ENCODE measurements at regions not wholly inside any gene's neighbourhood (a gene's known extent, or its start where the extent isn't known, plus 50 kb on each side); places are given as distances from the start of the nearest gene placed in this dataset.

DNA sequence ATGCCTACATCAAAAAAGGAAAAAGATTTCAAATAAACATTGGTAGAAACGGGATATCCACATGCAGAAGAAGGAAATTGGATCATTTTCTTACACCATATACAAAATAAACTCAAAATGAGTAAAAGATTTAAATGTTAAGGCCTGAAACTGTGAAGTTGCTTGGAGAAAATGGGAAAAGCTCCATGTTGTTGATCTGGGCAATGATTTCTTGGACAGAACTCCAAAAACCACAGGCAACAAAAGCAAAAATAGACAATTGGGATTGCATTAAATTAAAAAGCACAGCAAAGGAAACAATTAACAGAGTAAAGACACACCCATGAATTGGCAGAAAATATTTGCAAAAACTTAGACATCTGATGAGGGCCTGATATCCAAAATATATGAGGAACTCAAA, 105.2 kb upstream of the APP start:
- Histone ChIP-seq H3K27ac (ENCODE audit: low read length) (no peak overlapping the region), H3K9me3 (ENCODE audit: insufficient read depth, low read length) (peaks cover 6% of the 10 kb centered on the region; the same call in 1 of the 2 replicates)

DNA sequence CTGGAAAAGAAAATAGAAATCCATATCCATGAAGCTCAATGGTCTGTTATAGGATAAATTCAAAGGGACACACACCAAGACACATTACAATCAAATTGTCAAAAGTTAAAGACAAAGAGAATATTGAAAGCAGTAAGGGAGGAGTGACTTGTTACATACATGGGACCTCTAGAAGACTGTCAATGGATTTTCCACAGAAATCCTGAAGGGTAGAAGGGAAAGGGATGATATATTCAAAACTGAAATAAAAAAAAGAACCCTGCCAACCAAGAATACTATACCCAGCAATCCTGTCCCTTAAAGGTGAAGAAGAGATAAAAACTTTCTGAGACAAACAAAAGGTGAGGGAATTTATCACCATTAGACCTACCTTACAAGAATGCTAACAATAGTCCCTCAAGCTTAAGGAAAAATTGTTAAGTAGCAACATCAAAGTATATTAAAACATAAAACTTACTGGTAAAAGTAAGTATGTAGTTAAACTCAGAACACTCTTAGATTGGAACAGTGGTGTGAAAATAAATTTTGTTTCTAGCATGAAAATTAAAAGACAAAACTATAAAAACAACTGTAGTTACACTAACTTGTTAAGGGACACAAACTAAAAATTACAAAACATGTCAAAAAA, 103.2 kb upstream of the APP start:
- Histone ChIP-seq H3K9ac (ENCODE audit: low read length) (no peak overlapping the region), H4K20me1 (ENCODE audit: insufficient read depth, low read length) (no peaks in the 10 kb centered on the region), H3K4me3 (ENCODE audit: low read length) (no peak overlapping the region), H3K27me3 (ENCODE audit: low read depth, low read length) (no peaks in the 10 kb centered on the region), H3K36me3 (replicated peaks; ENCODE audit: low read depth, low read length) (no peaks in the 10 kb centered on the region), H3K79me2 (ENCODE audit: low read length) (no peaks in the 10 kb centered on the region), H2AFZ (ENCODE audit: low read depth, low read length) (no peak overlapping the region), H3K9me3 (ENCODE audit: insufficient read depth, low read length) (peaks cover 6% of the 10 kb centered on the region; the same call in 1 of the 2 replicates), H3K27ac (ENCODE audit: low read length) (no peak overlapping the region), H3K4me1 (ENCODE audit: low read length) (no peaks in the 10 kb centered on the region), H3K4me2 (ENCODE audit: low read length) (no peak overlapping the region)
- TF ChIP-seq, protein P1, sequence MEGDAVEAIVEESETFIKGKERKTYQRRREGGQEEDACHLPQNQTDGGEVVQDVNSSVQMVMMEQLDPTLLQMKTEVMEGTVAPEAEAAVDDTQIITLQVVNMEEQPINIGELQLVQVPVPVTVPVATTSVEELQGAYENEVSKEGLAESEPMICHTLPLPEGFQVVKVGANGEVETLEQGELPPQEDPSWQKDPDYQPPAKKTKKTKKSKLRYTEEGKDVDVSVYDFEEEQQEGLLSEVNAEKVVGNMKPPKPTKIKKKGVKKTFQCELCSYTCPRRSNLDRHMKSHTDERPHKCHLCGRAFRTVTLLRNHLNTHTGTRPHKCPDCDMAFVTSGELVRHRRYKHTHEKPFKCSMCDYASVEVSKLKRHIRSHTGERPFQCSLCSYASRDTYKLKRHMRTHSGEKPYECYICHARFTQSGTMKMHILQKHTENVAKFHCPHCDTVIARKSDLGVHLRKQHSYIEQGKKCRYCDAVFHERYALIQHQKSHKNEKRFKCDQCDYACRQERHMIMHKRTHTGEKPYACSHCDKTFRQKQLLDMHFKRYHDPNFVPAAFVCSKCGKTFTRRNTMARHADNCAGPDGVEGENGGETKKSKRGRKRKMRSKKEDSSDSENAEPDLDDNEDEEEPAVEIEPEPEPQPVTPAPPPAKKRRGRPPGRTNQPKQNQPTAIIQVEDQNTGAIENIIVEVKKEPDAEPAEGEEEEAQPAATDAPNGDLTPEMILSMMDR (IDR thresholded peaks at IDR 0.05; ENCODE audit: low read depth, low read length), result no peak

More for the DNA sequence above, 105.2 kb upstream of the APP start:
- Histone ChIP-seq H3K4me3 (ENCODE audit: low read length) (no peak overlapping the region), H3K79me2 (ENCODE audit: low read length) (no peaks in the 10 kb centered on the region), H3K27me3 (ENCODE audit: low read depth, low read length) (no peaks in the 10 kb centered on the region), H2AFZ (ENCODE audit: low read depth, low read length) (no peak overlapping the region), H3K9ac (ENCODE audit: low read length) (no peak overlapping the region), H4K20me1 (ENCODE audit: insufficient read depth, low read length) (no peaks in the 10 kb centered on the region), H3K36me3 (replicated peaks; ENCODE audit: low read depth, low read length) (no peaks in the 10 kb centered on the region), H3K4me1 (ENCODE audit: low read length) (no peaks in the 10 kb centered on the region), H3K4me2 (ENCODE audit: low read length) (no peak overlapping the region)
- TF ChIP-seq, protein P1 (IDR thresholded peaks at IDR 0.05; ENCODE audit: low read depth, low read length), result no peak
- no peak for TF ChIP-seq EZH2phosphoT487 (IDR thresholded peaks at IDR 0.05; ENCODE audit: low read depth)

DNA sequence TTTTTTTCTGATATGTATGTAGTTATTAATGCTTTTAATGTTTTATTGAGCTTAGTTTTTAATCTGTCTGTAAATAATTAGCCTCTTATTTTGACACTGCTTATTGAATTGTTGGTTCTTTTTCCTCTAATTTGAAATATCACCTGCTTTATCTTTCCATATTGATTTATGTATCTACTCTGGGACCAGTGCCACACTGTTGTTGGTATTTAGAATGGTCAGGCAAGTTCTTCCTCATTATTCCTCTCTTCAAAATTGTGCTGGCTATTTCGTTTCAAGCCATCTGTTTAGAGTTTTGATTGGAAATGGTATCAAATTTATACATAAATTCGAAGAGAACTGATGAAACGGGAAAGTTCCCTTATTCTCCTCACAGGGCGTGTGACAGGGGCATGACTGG, 96.8 kb upstream of the APP start:
- H3K4me3 ChIP-seq (ENCODE audit: low read length), result no peak overlapping the region
- H3K9me3 ChIP-seq (ENCODE audit: insufficient read depth, low read length), result no peaks in the 10 kb centered on the region
- TF ChIP-seq, protein P1 (IDR thresholded peaks at IDR 0.05; ENCODE audit: low read depth, low read length), result no peak
- no peak for TF ChIP-seq EZH2phosphoT487 (IDR thresholded peaks at IDR 0.05; ENCODE audit: low read depth)
- H3K27me3 ChIP-seq (ENCODE audit: low read depth, low read length), result no peaks in the 10 kb centered on the region
- H3K79me2 ChIP-seq (ENCODE audit: low read length), result no peaks in the 10 kb centered on the region
- H3K27ac ChIP-seq (ENCODE audit: low read length), result no peak overlapping the region
- no peaks in the 10 kb centered on the region for H3K4me1 ChIP-seq (ENCODE audit: low read length)
- no peak overlapping the region for H3K9ac ChIP-seq (ENCODE audit: low read length)
- no peaks in the 10 kb centered on the region for H4K20me1 ChIP-seq (ENCODE audit: insufficient read depth, low read length)
- no peak overlapping the region for H3K4me2 ChIP-seq (ENCODE audit: low read length)
- H3K36me3 ChIP-seq (replicated peaks; ENCODE audit: low read depth, low read length), result no peaks in the 10 kb centered on the region
- H2AFZ ChIP-seq (ENCODE audit: low read depth, low read length), result no peak overlapping the region

DNA sequence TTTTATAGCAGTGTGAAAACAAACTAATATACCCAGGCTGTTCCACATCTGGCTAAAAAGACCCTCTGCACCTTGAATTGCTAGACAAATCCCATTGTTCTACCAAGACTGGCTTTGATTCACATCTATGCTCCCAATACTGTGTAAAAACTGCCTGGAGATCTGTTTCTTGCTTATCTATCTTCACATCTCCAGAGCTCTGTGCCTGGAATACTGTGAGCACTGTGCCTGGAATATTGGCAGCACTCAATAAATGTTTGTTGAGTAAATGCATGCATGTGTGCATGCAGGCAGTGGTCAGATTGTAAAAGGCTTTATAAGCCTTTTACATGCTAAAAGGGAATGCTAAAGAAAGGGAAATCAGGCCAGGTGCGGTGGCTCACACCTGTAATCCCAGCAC, 75.5 kb upstream of the APP start:
- H3K4me2 ChIP-seq (ENCODE audit: low read length), result no peak overlapping the region
- no peaks in the 10 kb centered on the region for H4K20me1 ChIP-seq (ENCODE audit: insufficient read depth, low read length)
- H3K36me3 ChIP-seq (replicated peaks; ENCODE audit: low read depth, low read length), result no peaks in the 10 kb centered on the region
- H3K27me3 ChIP-seq (ENCODE audit: low read depth, low read length), result no peaks in the 10 kb centered on the region
- TF ChIP-seq, protein P1 (IDR thresholded peaks at IDR 0.05; ENCODE audit: low read depth, low read length), result no peak
- TF ChIP-seq EZH2phosphoT487 (IDR thresholded peaks at IDR 0.05; ENCODE audit: low read depth), result no peak
- no peak overlapping the region for H2AFZ ChIP-seq (ENCODE audit: low read depth, low read length)
- no peak overlapping the region for H3K9ac ChIP-seq (ENCODE audit: low read length)
- no peaks in the 10 kb centered on the region for H3K79me2 ChIP-seq (ENCODE audit: low read length)
- no peaks in the 10 kb centered on the region for H3K4me1 ChIP-seq (ENCODE audit: low read length)
- H3K27ac ChIP-seq (ENCODE audit: low read length), result no peak overlapping the region
- no peak overlapping the region for H3K4me3 ChIP-seq (ENCODE audit: low read length)
- H3K9me3 ChIP-seq (ENCODE audit: insufficient read depth, low read length), result no peaks in the 10 kb centered on the region

All from OCI-LY3 (cell line).